ENCODE measurements at regions not wholly inside any gene's neighbourhood (a gene's known extent, or its start where the extent isn't known, plus 50 kb on each side); places are given as distances from the start of the nearest gene placed in this dataset.

DNA sequence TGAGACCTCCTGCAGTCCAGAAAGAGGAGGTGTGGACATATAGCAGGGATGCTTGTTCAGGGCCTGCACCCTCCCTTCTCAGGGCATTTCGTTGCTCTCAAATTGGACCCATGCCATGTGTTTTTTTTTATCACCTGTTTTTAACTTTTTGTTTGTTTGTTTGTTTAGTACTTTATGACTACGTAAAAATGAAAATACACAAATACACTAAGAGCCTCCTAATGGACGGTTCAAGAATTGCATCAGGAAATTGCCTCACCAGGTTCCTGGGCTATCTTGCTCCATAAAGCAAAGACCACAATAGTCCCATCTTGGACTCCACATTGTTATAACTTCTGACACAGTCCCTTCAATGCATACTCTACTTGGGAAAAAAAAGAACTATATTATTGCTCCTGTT is 1685.9 kb upstream of the TENM3 start:
- peak in 1 of 2 experiments; percentile 23 for TF ChIP-seq CTCF (IDR thresholded peaks at IDR 0.05; ENCODE audit: insufficient read depth in 1 of 2, low read depth in 1 of 2, low read length in 1 of 2, severe bottlenecking in 1 of 2, unreplicated experiment in 1 of 2)
- Mint-ChIP-seq H3K4me3 (ENCODE audit: unreplicated experiment) (no peak overlapping the region), H3K27me3 (ENCODE audit: insufficient read depth, unreplicated experiment) (peaks cover 4% of the 10 kb centered on the region), H3K27ac (ENCODE audit: unreplicated experiment) (no peak overlapping the region), H3K4me1 (ENCODE audit: low read depth, unreplicated experiment) (no peaks in the 10 kb centered on the region), H3K9me3 (ENCODE audit: unreplicated experiment) (no peaks in the 10 kb centered on the region), H3K36me3 (ENCODE audit: insufficient read depth, unreplicated experiment) (no peaks in the 10 kb centered on the region)
- intact Hi-C loops (cut with micrococcal nuclease; ENCODE audit: unreplicated experiment): loop anchor here (10.0 kb wide), 1 partner anchor 103 kb away; no protein-coding TSS in a partner anchor
- no peak for DNase-seq
- no peaks in the 10 kb centered on the region for H3K4me1 ChIP-seq
- BruUV-seq (replicated peaks): no TSS peak
- POLR2A ChIA-PET: no interaction called here
- no peaks in the 10 kb centered on the region for H3K27me3 ChIP-seq (replicated peaks; ENCODE audit: control insufficient read depth, insufficient read depth, low read length)
- H3K9me3 ChIP-seq: no peaks in the 10 kb centered on the region
- H3K36me3 ChIP-seq (ENCODE audit: control insufficient read depth, insufficient read depth, low read length): no peaks in the 10 kb centered on the region
- H3K4me3 ChIP-seq (ENCODE audit: low read depth, low read length): no peak overlapping the region
- CTCF ChIA-PET: no interaction called here

- no TSS peak for BruUV-seq (replicated peaks)
- H3K9me3 Mint-ChIP-seq (ENCODE audit: unreplicated experiment): no peaks in the 10 kb centered on the region
- no peak overlapping the region for H3K4me3 Mint-ChIP-seq (ENCODE audit: unreplicated experiment)
- Histone ChIP-seq H3K9me3 (no peaks in the 10 kb centered on the region), H3K4me3 (ENCODE audit: low read depth, low read length) (no peak overlapping the region), H3K27me3 (replicated peaks; ENCODE audit: control insufficient read depth, insufficient read depth, low read length) (no peaks in the 10 kb centered on the region), H3K4me1 (no peaks in the 10 kb centered on the region), H3K36me3 (ENCODE audit: control insufficient read depth, insufficient read depth, low read length) (no peaks in the 10 kb centered on the region)
- H3K27me3 Mint-ChIP-seq (ENCODE audit: insufficient read depth, unreplicated experiment): peaks cover 2% of the 10 kb centered on the region
- CTCF ChIA-PET: no interaction called here
- no peak for DNase-seq
- intact Hi-C loops (cut with micrococcal nuclease; ENCODE audit: unreplicated experiment): loop anchor here (10.0 kb wide), 1 partner anchor 103 kb away; no protein-coding TSS in a partner anchor
- no peaks in the 10 kb centered on the region for H3K4me1 Mint-ChIP-seq (ENCODE audit: low read depth, unreplicated experiment)
- H3K27ac Mint-ChIP-seq (ENCODE audit: unreplicated experiment): no peak overlapping the region
- no peaks in the 10 kb centered on the region for H3K36me3 Mint-ChIP-seq (ENCODE audit: insufficient read depth, unreplicated experiment)
- POLR2A ChIA-PET: no interaction called here
- no peak for TF ChIP-seq CTCF (IDR thresholded peaks at IDR 0.05; ENCODE audit: insufficient read depth in 1 of 2, low read depth in 1 of 2, low read length in 1 of 2, severe bottlenecking in 1 of 2, unreplicated experiment in 1 of 2)
Measured at GRCh38 chr4:180557950-180558349, 1685.3 kb upstream of the TENM3 start.

DNA sequence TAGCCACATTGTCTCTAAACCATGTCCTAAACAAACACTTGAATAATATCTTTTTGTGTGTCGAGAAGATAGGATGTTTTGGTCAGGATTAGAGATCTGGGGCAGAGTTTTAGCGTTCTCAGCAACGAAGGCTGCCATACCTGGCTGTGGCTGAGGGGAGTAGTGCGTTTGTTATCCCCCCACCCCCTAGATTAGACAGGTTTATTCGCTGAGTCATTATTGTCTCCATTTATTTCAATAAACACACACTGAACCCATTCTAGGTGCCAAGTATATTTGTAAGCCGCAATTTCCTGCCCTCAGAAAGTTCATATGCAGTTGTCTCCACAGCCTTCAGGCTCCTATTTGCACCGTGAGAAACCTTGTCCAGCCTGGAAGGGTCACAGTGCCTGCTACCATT is 1684.8 kb upstream of the TENM3 start:
- Mint-ChIP-seq H3K4me1 (ENCODE audit: low read depth, unreplicated experiment) (no peaks in the 10 kb centered on the region), H3K27ac (ENCODE audit: unreplicated experiment) (no peak overlapping the region), H3K4me3 (ENCODE audit: unreplicated experiment) (no peak overlapping the region), H3K36me3 (ENCODE audit: insufficient read depth, unreplicated experiment) (no peaks in the 10 kb centered on the region), H3K27me3 (ENCODE audit: insufficient read depth, unreplicated experiment) (peaks cover 2% of the 10 kb centered on the region), H3K9me3 (ENCODE audit: unreplicated experiment) (no peaks in the 10 kb centered on the region)
- intact Hi-C loops (cut with micrococcal nuclease; ENCODE audit: unreplicated experiment): loop anchor here (10.0 kb wide), 1 partner anchor 104 kb away; no protein-coding TSS in a partner anchor
- H3K36me3 ChIP-seq (ENCODE audit: control insufficient read depth, insufficient read depth, low read length): no peaks in the 10 kb centered on the region
- CTCF ChIA-PET: no interaction called here
- BruUV-seq (replicated peaks): no TSS peak
- H3K9me3 ChIP-seq: no peaks in the 10 kb centered on the region
- no peak for TF ChIP-seq CTCF (IDR thresholded peaks at IDR 0.05; ENCODE audit: insufficient read depth in 1 of 2, low read depth in 1 of 2, low read length in 1 of 2, severe bottlenecking in 1 of 2, unreplicated experiment in 1 of 2)
- no peak for DNase-seq
- no peaks in the 10 kb centered on the region for H3K4me1 ChIP-seq
- no peak overlapping the region for H3K4me3 ChIP-seq (ENCODE audit: low read depth, low read length)
- no peaks in the 10 kb centered on the region for H3K27me3 ChIP-seq (replicated peaks; ENCODE audit: control insufficient read depth, insufficient read depth, low read length)
- POLR2A ChIA-PET: no interaction called here

Data from Caco-2 (cell line).